K562 (cell line): ENCODE measurements at regions not wholly inside any gene's neighbourhood (a gene's known extent, or its start where the extent isn't known, plus 50 kb on each side); places are given as distances from the start of the nearest gene placed in this dataset.

Experiments used
- ATAC-seq: fragments of 200-7000 bp; cut with Tn5 transposase; 3 replicates; pipeline ENCODE4 v1.9.1; 2020; ENCODE audit warnings: moderate library complexity
- BruUV-seq: library from RNA; stranded (reverse); fragments of 400-500 nt; replicated peaks from 2 replicates; lab custom pipeline; 2021; lab: Mats Ljungman, UMichigan
- CTCF ChIA-PET: fragments of 300-600 bp; formaldehyde crosslinking; extraction: SDS; loops from one replicate; lab custom pipeline; 2021; ENCODE audit warnings: low intra/inter-chr PET ratio; lab: Yijun Ruan, JAX
- POLR2A ChIA-PET: fragments of 300-600, 350-650 bp; sonication (Branson Sonifier 250); formaldehyde crosslinking; extraction: SDS; loops from one replicate; lab custom pipeline; 2021; ENCODE audit warnings: antibody characterized with exemption, inconsistent platforms; lab: Yijun Ruan, JAX
- DNase-seq, 4 experiments: peaks; one replicate each; pipeline versions ENCODE4 v3.0.0 to v3.0.0-alpha.2; 2011 to 2018; ENCODE audit warnings: low spot score in 3 of 4, mixed read lengths in 3 of 4; ENCODE audit errors: extremely low read depth in 1 of 4
- FAIRE-seq: peaks from 2 replicates; lab custom pipeline; 2011; peaks lifted over from hg19 to GRCh38; lab: Jason Lieb, UNC
- H2AFZ ChIP-seq: 2 replicates; pipeline ENCODE4 v1.6.0; 2011; ENCODE audit warnings: low read depth, low read length, control low read depth, inconsistent platforms
- H3K27ac ChIP-seq: fragments of 200-600 bp; 3 replicates; pipeline ENCODE4 v1.8.0; 2011; ENCODE audit warnings: low read depth, mild to moderate bottlenecking, control low read depth, inconsistent platforms, low read length, moderate library complexity, mixed read lengths; ENCODE audit errors: extremely low read depth
- H3K27me3 ChIP-seq, 2 experiments: fragments of 300-600 bp in 1 of 2; 2 replicates in 1 of 2; 3 replicates in 1 of 2; pipeline versions ENCODE4 v1.6.0 to v1.8.0; 2011; ENCODE audit warnings: inconsistent platforms in 2 of 2, low read length in 2 of 2, mild to moderate bottlenecking in 1 of 2, mixed read lengths in 1 of 2, moderate library complexity in 1 of 2; ENCODE audit not compliant: control insufficient read depth in 2 of 2, insufficient read depth in 2 of 2
- H3K36me3 ChIP-seq: fragments of 300-600 bp; 3 replicates; pipeline ENCODE4 v1.8.0; 2011; ENCODE audit warnings: mild to moderate bottlenecking, low read length, inconsistent platforms; ENCODE audit not compliant: control insufficient read depth, insufficient read depth
- H3K4me1 ChIP-seq, 2 experiments: fragments of 200-600 bp in 1 of 2; replicated peaks in 1 of 2; 2 replicates in 1 of 2; 3 replicates in 1 of 2; pipeline versions ENCODE4 v1.5.1 to v1.8.0; 2011; ENCODE audit warnings: inconsistent platforms in 2 of 2, low read length in 2 of 2, mild to moderate bottlenecking in 1 of 2, mixed read lengths in 1 of 2, moderate library complexity in 1 of 2; ENCODE audit not compliant: control insufficient read depth in 2 of 2, insufficient read depth in 2 of 2
- H3K4me2 ChIP-seq: 2 replicates; pipeline ENCODE4 v1.6.1; 2011; ENCODE audit warnings: low read length, control low read depth, inconsistent platforms, mixed read lengths; ENCODE audit not compliant: insufficient read depth
- H3K4me3 ChIP-seq: fragments of 200-600 bp; sonication (generic), shearing (Covaris generic); 2 replicates; pipeline ENCODE4 v1.5.1; 2016; ENCODE audit warnings: control low read depth, inconsistent platforms
- H3K79me2 ChIP-seq: fragments of 200-600 bp; 3 replicates; pipeline ENCODE4 v1.8.0; 2011; ENCODE audit warnings: low read length, inconsistent platforms; ENCODE audit not compliant: control insufficient read depth, insufficient read depth
- H3K9ac ChIP-seq, 2 experiments: 2 replicates each; pipeline versions ENCODE4 v1.6.0 to v1.6.1; 2011; ENCODE audit warnings: low read depth in 2 of 2, low read length in 2 of 2, control low read depth in 1 of 2, inconsistent platforms in 1 of 2, mild to moderate bottlenecking in 1 of 2, mixed read lengths in 1 of 2; ENCODE audit not compliant: insufficient read depth in 1 of 2
- H3K9me1 ChIP-seq: one replicate; pipeline ENCODE4 v1.6.0; 2011; ENCODE audit warnings: inconsistent platforms, mild to moderate bottlenecking, low read length, moderate library complexity; ENCODE audit not compliant: control insufficient read depth, insufficient read depth
- H3K9me3 ChIP-seq: replicated peaks from 2 replicates; pipeline ENCODE4 v1.5.1; 2011; ENCODE audit warnings: low read depth, low read length, inconsistent platforms; ENCODE audit not compliant: control insufficient read depth, insufficient read depth
- H4K20me1 ChIP-seq: replicated peaks from 2 replicates; pipeline ENCODE4 v1.6.1; 2011; ENCODE audit warnings: low read length, inconsistent platforms, mixed read lengths; ENCODE audit not compliant: control insufficient read depth, insufficient read depth
- IFI16 ChIP-seq: fragments of 250-450 bp; sonication (Bioruptor Pico); IDR thresholded peaks from 2 replicates; pipeline ENCODE4 v2.1.2; 2022; ENCODE audit warnings: mild to moderate bottlenecking, inconsistent platforms
- RBM15 ChIP-seq: fragments of 200-400 bp; formaldehyde crosslinking; IDR thresholded peaks from 2 replicates; pipeline ENCODE4 v1.6.1; 2018; ENCODE audit warnings: mild to moderate bottlenecking, low read length, moderate library complexity; ENCODE audit not compliant: insufficient read depth
- TAF9B ChIP-seq: fragments of 450-650 bp; IDR thresholded peaks from 2 replicates; pipeline ENCODE4 v1.6.1; 2018; ENCODE audit warnings: mild to moderate bottlenecking; ENCODE audit not compliant: partially characterized antibody
- WGBS: fragments of 100-300 bp; shearing (Covaris generic); methylation state at CpG from one replicate; pipeline ENCODE4 v1.1.6; 2016; ENCODE audit warnings: low coverage, mixed read lengths; ENCODE audit not compliant: insufficient coverage; ENCODE audit errors: missing lambda C conversion rate; 5-methylcytosine and 5-hydroxymethylcytosine counted together
- in situ Hi-C: fragments of 300-500 bp; cut with MboI; formaldehyde crosslinking; loops from 4 replicates; pipeline ENCODE4 v1.15.0; 2018; ENCODE audit warnings: inconsistent platforms, mixed read lengths
- intact Hi-C: fragments of 100-400 bp; cut with micrococcal nuclease; formaldehyde crosslinking; loops from 2 replicates; pipeline ENCODE4 v1.14.2; 2022
- TF ChIP-seq, protein P1 (sequence below): fragments of 250-450 bp; sonication (Bioruptor Pico); IDR thresholded peaks from 2 replicates; pipeline ENCODE4 v1.4.0; 2020; ENCODE audit warnings: mild to moderate bottlenecking, moderate library complexity
- TF ChIP-seq, protein P2 (sequence below): sonication (generic); formaldehyde crosslinking; IDR thresholded peaks from 2 replicates; pipeline ENCODE4 v1.8.1; 2023; ENCODE audit warnings: mild to moderate bottlenecking, missing genetic modification reagents

DNA sequence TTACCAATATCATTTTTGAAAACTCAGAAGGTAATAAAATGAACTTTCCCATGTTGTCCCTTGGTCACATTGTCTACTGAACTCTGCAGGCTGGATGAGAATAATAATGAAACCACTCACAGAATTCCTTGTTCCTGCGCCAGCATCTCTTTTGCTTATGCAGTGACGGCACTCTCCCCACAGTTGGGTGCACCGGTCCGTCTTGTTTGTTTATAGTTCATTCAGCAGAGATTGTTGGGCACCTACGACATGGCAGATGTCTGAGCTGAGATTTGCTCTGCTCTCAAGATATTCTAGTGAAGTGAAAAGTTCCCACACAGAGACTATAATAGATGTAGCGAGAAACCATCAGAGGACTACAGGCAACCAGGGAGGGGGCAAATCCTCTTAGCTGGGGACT is 375.7 kb upstream of the CDH11 start:
- in situ Hi-C loops (no loop called here), intact Hi-C loops (no loop called here)
- POLR2A ChIA-PET: no interaction called here
- no peak for DNase-seq
- Histone ChIP-seq H3K4me2 (no peak overlapping the region), H3K4me3 (no peak overlapping the region), H3K4me1 (no peaks in the 10 kb centered on the region), H3K9me1 (no peaks in the 10 kb centered on the region), H3K36me3 (no peaks in the 10 kb centered on the region), H3K9ac (no peak overlapping the region), H3K79me2 (no peaks in the 10 kb centered on the region), H3K27me3 (no peaks in the 10 kb centered on the region), H2AFZ (no peak overlapping the region), H4K20me1 (no peaks in the 10 kb centered on the region), H3K27ac (no peak overlapping the region), H3K9me3 (no peaks in the 10 kb centered on the region)
- TF ChIP-seq, protein P1, sequence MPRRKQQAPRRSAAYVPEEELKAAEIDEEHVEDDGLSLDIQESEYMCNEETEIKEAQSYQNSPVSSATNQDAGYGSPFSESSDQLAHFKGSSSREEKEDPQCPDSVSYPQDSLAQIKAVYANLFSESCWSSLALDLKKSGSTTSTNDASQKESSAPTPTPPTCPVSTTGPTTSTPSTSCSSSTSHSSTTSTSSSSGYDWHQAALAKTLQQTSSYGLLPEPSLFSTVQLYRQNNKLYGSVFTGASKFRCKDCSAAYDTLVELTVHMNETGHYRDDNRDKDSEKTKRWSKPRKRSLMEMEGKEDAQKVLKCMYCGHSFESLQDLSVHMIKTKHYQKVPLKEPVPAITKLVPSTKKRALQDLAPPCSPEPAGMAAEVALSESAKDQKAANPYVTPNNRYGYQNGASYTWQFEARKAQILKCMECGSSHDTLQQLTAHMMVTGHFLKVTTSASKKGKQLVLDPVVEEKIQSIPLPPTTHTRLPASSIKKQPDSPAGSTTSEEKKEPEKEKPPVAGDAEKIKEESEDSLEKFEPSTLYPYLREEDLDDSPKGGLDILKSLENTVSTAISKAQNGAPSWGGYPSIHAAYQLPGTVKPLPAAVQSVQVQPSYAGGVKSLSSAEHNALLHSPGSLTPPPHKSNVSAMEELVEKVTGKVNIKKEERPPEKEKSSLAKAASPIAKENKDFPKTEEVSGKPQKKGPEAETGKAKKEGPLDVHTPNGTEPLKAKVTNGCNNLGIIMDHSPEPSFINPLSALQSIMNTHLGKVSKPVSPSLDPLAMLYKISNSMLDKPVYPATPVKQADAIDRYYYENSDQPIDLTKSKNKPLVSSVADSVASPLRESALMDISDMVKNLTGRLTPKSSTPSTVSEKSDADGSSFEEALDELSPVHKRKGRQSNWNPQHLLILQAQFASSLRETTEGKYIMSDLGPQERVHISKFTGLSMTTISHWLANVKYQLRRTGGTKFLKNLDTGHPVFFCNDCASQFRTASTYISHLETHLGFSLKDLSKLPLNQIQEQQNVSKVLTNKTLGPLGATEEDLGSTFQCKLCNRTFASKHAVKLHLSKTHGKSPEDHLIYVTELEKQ (CRISPR knock-in tag): no peak
- TF ChIP-seq IFI16 (no peak), TAF9B (no peak), RBM15 (no peak)
- TF ChIP-seq, protein P2, sequence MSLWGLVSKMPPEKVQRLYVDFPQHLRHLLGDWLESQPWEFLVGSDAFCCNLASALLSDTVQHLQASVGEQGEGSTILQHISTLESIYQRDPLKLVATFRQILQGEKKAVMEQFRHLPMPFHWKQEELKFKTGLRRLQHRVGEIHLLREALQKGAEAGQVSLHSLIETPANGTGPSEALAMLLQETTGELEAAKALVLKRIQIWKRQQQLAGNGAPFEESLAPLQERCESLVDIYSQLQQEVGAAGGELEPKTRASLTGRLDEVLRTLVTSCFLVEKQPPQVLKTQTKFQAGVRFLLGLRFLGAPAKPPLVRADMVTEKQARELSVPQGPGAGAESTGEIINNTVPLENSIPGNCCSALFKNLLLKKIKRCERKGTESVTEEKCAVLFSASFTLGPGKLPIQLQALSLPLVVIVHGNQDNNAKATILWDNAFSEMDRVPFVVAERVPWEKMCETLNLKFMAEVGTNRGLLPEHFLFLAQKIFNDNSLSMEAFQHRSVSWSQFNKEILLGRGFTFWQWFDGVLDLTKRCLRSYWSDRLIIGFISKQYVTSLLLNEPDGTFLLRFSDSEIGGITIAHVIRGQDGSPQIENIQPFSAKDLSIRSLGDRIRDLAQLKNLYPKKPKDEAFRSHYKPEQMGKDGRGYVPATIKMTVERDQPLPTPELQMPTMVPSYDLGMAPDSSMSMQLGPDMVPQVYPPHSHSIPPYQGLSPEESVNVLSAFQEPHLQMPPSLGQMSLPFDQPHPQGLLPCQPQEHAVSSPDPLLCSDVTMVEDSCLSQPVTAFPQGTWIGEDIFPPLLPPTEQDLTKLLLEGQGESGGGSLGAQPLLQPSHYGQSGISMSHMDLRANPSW (CRISPR knock-in tag): no peak
- no peak for FAIRE-seq
- 1% methylated on average over 6 of the region's 6 CpGs for WGBS
- CTCF ChIA-PET: no interaction called here
- ATAC-seq: no peak
- no TSS peak for BruUV-seq
